Fibroblast of lung (primary cell): ENCODE measurements at regions not wholly inside any gene's neighbourhood (a gene's known extent, or its start where the extent isn't known, plus 50 kb on each side); places are given as distances from the start of the nearest gene placed in this dataset.

ENCODE experiments used
- EZH2 ChIP-seq: IDR thresholded peaks from 2 replicates; pipeline ENCODE4 v1.5.1; 2012; ENCODE audit warnings: low read length, control low read depth, mild to moderate bottlenecking; ENCODE audit errors: missing control alignments
- TF ChIP-seq, protein P1 (sequence below), 2 donors: IDR thresholded peaks in 1 of 2; conservative IDR thresholded peaks in 1 of 2; 1 replicate in 1 of 2; 2 replicates in 1 of 2; pipeline ENCODE4 v1.5.1; 2011 to 2012; ENCODE audit warnings: low read length in 2 of 2, control low read depth in 1 of 2, inconsistent platforms in 1 of 2, low read depth in 1 of 2, mild to moderate bottlenecking in 1 of 2

DNA sequence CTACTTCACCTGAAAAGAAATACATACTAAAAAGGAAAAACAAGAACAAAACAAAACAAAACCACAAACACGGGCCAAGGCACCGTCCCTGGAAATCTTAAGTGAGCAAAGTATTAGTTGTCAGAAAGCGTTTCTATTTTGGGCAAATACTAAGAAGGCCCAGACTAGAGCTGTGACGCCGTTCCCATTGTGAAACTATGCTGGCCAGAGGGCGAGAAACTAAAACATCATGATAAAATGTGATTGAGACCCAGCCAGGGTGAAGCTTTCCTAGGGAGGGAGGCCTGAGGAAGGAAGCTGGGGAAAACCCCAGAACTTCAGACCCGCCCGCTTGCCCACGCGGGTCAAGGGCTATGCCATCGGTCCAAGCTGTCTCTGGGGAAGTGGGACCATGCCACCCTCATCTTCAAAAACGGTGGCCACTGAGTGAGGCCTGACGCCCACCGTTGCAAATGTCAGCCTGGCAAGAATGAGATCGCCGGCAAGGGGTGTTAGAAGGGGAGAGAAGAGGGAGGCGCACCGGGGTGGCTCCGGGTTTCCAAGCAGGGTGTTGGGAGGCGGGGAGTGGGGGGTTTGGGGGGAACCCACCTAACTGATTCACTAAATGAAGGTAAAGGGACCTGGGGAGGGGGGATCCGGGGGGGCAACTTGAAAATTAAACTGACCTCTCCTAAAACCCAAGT lies 1950.9 kb upstream of the DEFB115 start:
- TF ChIP-seq, protein P1, sequence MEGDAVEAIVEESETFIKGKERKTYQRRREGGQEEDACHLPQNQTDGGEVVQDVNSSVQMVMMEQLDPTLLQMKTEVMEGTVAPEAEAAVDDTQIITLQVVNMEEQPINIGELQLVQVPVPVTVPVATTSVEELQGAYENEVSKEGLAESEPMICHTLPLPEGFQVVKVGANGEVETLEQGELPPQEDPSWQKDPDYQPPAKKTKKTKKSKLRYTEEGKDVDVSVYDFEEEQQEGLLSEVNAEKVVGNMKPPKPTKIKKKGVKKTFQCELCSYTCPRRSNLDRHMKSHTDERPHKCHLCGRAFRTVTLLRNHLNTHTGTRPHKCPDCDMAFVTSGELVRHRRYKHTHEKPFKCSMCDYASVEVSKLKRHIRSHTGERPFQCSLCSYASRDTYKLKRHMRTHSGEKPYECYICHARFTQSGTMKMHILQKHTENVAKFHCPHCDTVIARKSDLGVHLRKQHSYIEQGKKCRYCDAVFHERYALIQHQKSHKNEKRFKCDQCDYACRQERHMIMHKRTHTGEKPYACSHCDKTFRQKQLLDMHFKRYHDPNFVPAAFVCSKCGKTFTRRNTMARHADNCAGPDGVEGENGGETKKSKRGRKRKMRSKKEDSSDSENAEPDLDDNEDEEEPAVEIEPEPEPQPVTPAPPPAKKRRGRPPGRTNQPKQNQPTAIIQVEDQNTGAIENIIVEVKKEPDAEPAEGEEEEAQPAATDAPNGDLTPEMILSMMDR (conservative IDR thresholded peaks at IDR 0.05 in 1 of 2, IDR thresholded peaks at IDR 0.05 in 1 of 2; ENCODE audit: low read depth in 1 of 2, low read length in 2 of 2), result no peak
- TF ChIP-seq EZH2, result no peak
